ENCODE measurements at regions not wholly inside any gene's neighbourhood (a gene's known extent, or its start where the extent isn't known, plus 50 kb on each side); places are given as distances from the start of the nearest gene placed in this dataset.

GRCh38 chr7:1372671-1373379 lies 86.4 kb downstream of the MICALL2 start:
- POLR2A ChIA-PET = no interaction called here
- CTCF ChIA-PET = interaction anchor here (0.8 to 1.2 kb wide), 3 partner anchors 13 to 124 kb away, joined by 3 read pairs; no protein-coding TSS in a partner anchor
- H3K9me3 ChIP-seq (replicated peaks; ENCODE audit: control insufficient read depth, insufficient read depth, low read length) = no peaks in the 10 kb centered on the region
- FAIRE-seq = no peak
- TF ChIP-seq FOS (IDR thresholded peaks at IDR 0.05; ENCODE audit: borderline replicate concordance, insufficient read depth, low read length) = no peak
- no peak for TF ChIP-seq JUN (IDR thresholded peaks at IDR 0.05; ENCODE audit: borderline replicate concordance, insufficient read depth, insufficient read length, low read depth)
- no peak for TF ChIP-seq EZH2 (IDR thresholded peaks at IDR 0.05; ENCODE audit: borderline replicate concordance, low read depth, low read length, severe bottlenecking)
- no peak for TF ChIP-seq POLR2AphosphoS5 (IDR thresholded peaks at IDR 0.05; ENCODE audit: insufficient read depth, low read depth, low read length)
- TF ChIP-seq GATA2 (IDR thresholded peaks at IDR 0.05; ENCODE audit: insufficient read depth, insufficient read length, low read depth, low read length) = no peak
- no peak for TF ChIP-seq MYC (IDR thresholded peaks at IDR 0.05; ENCODE audit: low read depth, low read length)
- TF ChIP-seq, protein P1, sequence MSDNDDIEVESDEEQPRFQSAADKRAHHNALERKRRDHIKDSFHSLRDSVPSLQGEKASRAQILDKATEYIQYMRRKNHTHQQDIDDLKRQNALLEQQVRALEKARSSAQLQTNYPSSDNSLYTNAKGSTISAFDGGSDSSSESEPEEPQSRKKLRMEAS (IDR thresholded peaks at IDR 0.05; ENCODE audit: insufficient read depth, insufficient read length) = no peak
- no peak for TF ChIP-seq POLR2A (IDR thresholded peaks at IDR 0.05; ENCODE audit: low read depth, low read length)
- no peaks in the 10 kb centered on the region for H3K9me1 ChIP-seq (replicated peaks; ENCODE audit: control insufficient read depth, extremely low read depth, insufficient read depth, low read length)
- no peaks in the 10 kb centered on the region for H3K79me2 ChIP-seq (ENCODE audit: control insufficient read depth, insufficient read depth, low read length)
- H3K4me2 ChIP-seq (ENCODE audit: insufficient read depth, low read length) = no peak overlapping the region
- no peak for DNase-seq (ENCODE audit: low read depth, low spot score)
- no peak overlapping the region for H3K4me3 ChIP-seq (replicated peaks in 1 of 3; ENCODE audit: insufficient read depth in 1 of 3, low read depth in 1 of 3, low read length in 3 of 3)
- peaks cover 5 to 9% of the 10 kb centered on the region in 2 experiments for H3K27me3 ChIP-seq (ENCODE audit: control insufficient read depth in 2 of 2, insufficient read depth in 2 of 2, low read length in 2 of 2)
- H2AFZ ChIP-seq (ENCODE audit: low read depth, low read length) = no peak overlapping the region
- intact Hi-C loops (cut with micrococcal nuclease) = no loop called here
- no peak overlapping the region for H3K27ac ChIP-seq (ENCODE audit: insufficient read depth, low read depth, low read length)
- H3K4me1 ChIP-seq (ENCODE audit: control insufficient read depth, extremely low read depth, insufficient read depth, low read length) = no peaks in the 10 kb centered on the region
- no TSS peak for BruUV-seq (replicated peaks)
- no peaks in the 10 kb centered on the region for H4K20me1 ChIP-seq (replicated peaks; ENCODE audit: control insufficient read depth, extremely low read depth, insufficient read depth, low read length)
- no peak overlapping the region for H3K9ac ChIP-seq (replicated peaks; ENCODE audit: extremely low read depth, insufficient read depth, low read length)
- dilution Hi-C loops (cut with MboI; ENCODE audit: extremely low pct_ligation_motif_present, low sequenced_read_pairs) = no loop called here
- no peaks in the 10 kb centered on the region for H3K36me3 ChIP-seq (ENCODE audit: control insufficient read depth in 2 of 2, extremely low read depth in 1 of 2, insufficient read depth in 2 of 2, low read length in 2 of 2)
